H9 (cell line): ENCODE measurements at regions not wholly inside any gene's neighbourhood (a gene's known extent, or its start where the extent isn't known, plus 50 kb on each side); places are given as distances from the start of the nearest gene placed in this dataset.

Experiments
- DNase-seq: peaks from one replicate; pipeline ENCODE4 v3.0.0-alpha.2; 2017
- H2AFZ ChIP-seq: one replicate; pipeline ENCODE4 v1.6.1; 2013; ENCODE audit warnings: mild to moderate bottlenecking, low read length, control low read depth, moderate library complexity
- H2AK5ac ChIP-seq: 2 replicates; pipeline ENCODE4 v1.6.1; 2013; ENCODE audit warnings: low read length, control low read depth, mixed read lengths; ENCODE audit not compliant: insufficient read length
- H2BK120ac ChIP-seq: one replicate; pipeline ENCODE4 v1.6.1; 2013; ENCODE audit warnings: low read depth, mild to moderate bottlenecking, low read length, control low read depth, inconsistent platforms; ENCODE audit not compliant: poor library complexity, severe bottlenecking
- H2BK12ac ChIP-seq: 2 replicates; pipeline ENCODE4 v1.6.1; 2013; ENCODE audit warnings: low read length, control low read depth, mixed read lengths, low read depth; ENCODE audit not compliant: insufficient read length
- H2BK15ac ChIP-seq: 2 replicates; pipeline ENCODE4 v1.6.1; 2013; ENCODE audit warnings: low read depth, low read length, control low read depth
- H2BK20ac ChIP-seq: one replicate; pipeline ENCODE4 v1.6.1; 2013; ENCODE audit warnings: low read depth, mild to moderate bottlenecking, low read length, control low read depth, inconsistent platforms; ENCODE audit not compliant: poor library complexity, severe bottlenecking
- H2BK5ac ChIP-seq: 2 replicates; pipeline ENCODE4 v1.6.1; 2013; ENCODE audit warnings: low read length, control low read depth, mixed read lengths; ENCODE audit not compliant: insufficient read length
- H3K14ac ChIP-seq: 2 replicates; pipeline ENCODE4 v1.6.1; 2013; ENCODE audit warnings: low read length, control low read depth; ENCODE audit not compliant: insufficient read depth
- H3K18ac ChIP-seq: 2 replicates; pipeline ENCODE4 v1.6.1; 2013; ENCODE audit warnings: low read depth, mild to moderate bottlenecking, mixed read lengths, low read length, control low read depth; ENCODE audit not compliant: insufficient read length
- H3K23ac ChIP-seq: 2 replicates; pipeline ENCODE4 v1.6.1; 2013; ENCODE audit warnings: low read length, control low read depth, mixed read lengths, low read depth; ENCODE audit not compliant: insufficient read length
- H3K23me2 ChIP-seq: 2 replicates; pipeline ENCODE4 v1.6.1; 2013; ENCODE audit warnings: low read depth, mild to moderate bottlenecking, mixed read lengths, low read length, control low read depth; ENCODE audit not compliant: insufficient read length, poor library complexity, severe bottlenecking
- H3K27ac ChIP-seq: 2 replicates; pipeline ENCODE4 v1.5.1; 2013; ENCODE audit warnings: low read length, control low read depth, mixed read lengths, low read depth; ENCODE audit not compliant: insufficient read length
- H3K27me3 ChIP-seq: 2 replicates; pipeline ENCODE4 v1.6.1; 2013; ENCODE audit warnings: low read length, control low read depth, inconsistent platforms; ENCODE audit not compliant: insufficient read depth
- H3K4ac ChIP-seq: 2 replicates; pipeline ENCODE4 v1.6.1; 2013; ENCODE audit warnings: low read depth, mild to moderate bottlenecking, control low read depth, inconsistent platforms, low read length, moderate library complexity
- H3K4me1 ChIP-seq: 2 replicates; pipeline ENCODE4 v1.6.1; 2013; ENCODE audit warnings: low read length, control low read depth, inconsistent platforms; ENCODE audit not compliant: insufficient read depth
- H3K4me2 ChIP-seq: 2 replicates; pipeline ENCODE4 v1.6.1; 2013; ENCODE audit warnings: low read length, control low read depth, mixed read lengths; ENCODE audit not compliant: insufficient read length, insufficient read depth
- H3K56ac ChIP-seq: 2 replicates; pipeline ENCODE4 v1.6.1; 2013; ENCODE audit warnings: low read depth, mild to moderate bottlenecking, mixed read lengths, low read length, control low read depth; ENCODE audit not compliant: insufficient read length
- H3K79me1 ChIP-seq: 2 replicates; pipeline ENCODE4 v1.6.1; 2013; ENCODE audit warnings: low read depth, mild to moderate bottlenecking, moderate library complexity, low read length, control low read depth, inconsistent platforms; ENCODE audit not compliant: insufficient read depth, poor library complexity, severe bottlenecking
- H3K79me2 ChIP-seq: 2 replicates; pipeline ENCODE4 v1.6.1; 2013; ENCODE audit warnings: low read length, control low read depth, inconsistent platforms; ENCODE audit not compliant: insufficient read depth
- H3K9ac ChIP-seq: 2 replicates; pipeline ENCODE4 v1.6.1; 2013; ENCODE audit warnings: low read length, control low read depth, mixed read lengths; ENCODE audit not compliant: insufficient read length; ENCODE audit errors: extremely low read depth
- H3K9me3 ChIP-seq: one replicate; pipeline ENCODE4 v1.6.1; 2013; ENCODE audit warnings: low read depth, low read length, inconsistent platforms; ENCODE audit not compliant: control insufficient read depth
- H3T11ph ChIP-seq: one replicate; pipeline ENCODE4 v1.6.1; 2013; ENCODE audit warnings: mild to moderate bottlenecking, low read length, control low read depth, inconsistent platforms
- H4K20me1 ChIP-seq: one replicate; pipeline ENCODE4 v1.6.1; 2013; ENCODE audit not compliant: control insufficient read depth, insufficient read length, insufficient read depth
- H4K5ac ChIP-seq: 2 replicates; pipeline ENCODE4 v1.6.1; 2013; ENCODE audit warnings: low read depth, mild to moderate bottlenecking, mixed read lengths, low read length, control low read depth; ENCODE audit not compliant: insufficient read length
- H4K8ac ChIP-seq: replicated peaks from 2 replicates; pipeline ENCODE4 v1.6.1; 2013; ENCODE audit warnings: low read length, control low read depth, mixed read lengths, low read depth; ENCODE audit not compliant: insufficient read length
- H4K91ac ChIP-seq: 2 replicates; pipeline ENCODE4 v1.6.1; 2013; ENCODE audit warnings: low read depth, mild to moderate bottlenecking, moderate library complexity, mixed read lengths, low read length, control low read depth; ENCODE audit not compliant: insufficient read length
- H3K27ac Mint-ChIP-seq, 3 experiments: 2 replicates in 2 of 3; 3 replicates in 1 of 3; pipeline ENCODE4 v1.8.0; 2020 to 2021; ENCODE audit warnings: mixed read lengths in 3 of 3, mild to moderate bottlenecking in 1 of 3, moderate library complexity in 1 of 3
- H3K27me3 Mint-ChIP-seq: 2 replicates; pipeline ENCODE4 v1.8.0; 2021; ENCODE audit warnings: low read depth, mild to moderate bottlenecking, moderate library complexity, mixed read lengths
- H3K36me3 Mint-ChIP-seq, 3 experiments: 2 replicates in 2 of 3; 3 replicates in 1 of 3; pipeline ENCODE4 v1.8.0; 2020 to 2021; ENCODE audit warnings: low read depth in 3 of 3, mixed read lengths in 3 of 3; ENCODE audit not compliant: insufficient read depth in 1 of 3
- H3K4me1 Mint-ChIP-seq, 2 experiments: 2 replicates each; pipeline ENCODE4 v1.8.0; 2020; ENCODE audit warnings: mixed read lengths in 2 of 2
- H3K4me3 Mint-ChIP-seq, 2 experiments: 2 replicates in 1 of 2; 3 replicates in 1 of 2; pipeline ENCODE4 v1.8.0; 2020 to 2021; ENCODE audit warnings: mild to moderate bottlenecking in 2 of 2, mixed read lengths in 2 of 2, moderate library complexity in 1 of 2
- H3K9me3 Mint-ChIP-seq, 2 experiments: 2 replicates in 1 of 2; 3 replicates in 1 of 2; pipeline ENCODE4 v1.8.0; 2020; ENCODE audit warnings: mild to moderate bottlenecking in 2 of 2, mixed read lengths in 2 of 2, moderate library complexity in 1 of 2
- WGBS: extraction: QIAGEN DNeasy Blood & Tissue Kit; methylation state at CpG from one replicate; pipeline ENCODE4 v1.1.7; 2013; ENCODE audit warnings: missing lambda C conversion rate, low lambda C conversion rate, mixed read lengths; ENCODE audit not compliant: insufficient read length; ENCODE audit errors: extremely low coverage; 5-methylcytosine and 5-hydroxymethylcytosine counted together
- TF ChIP-seq, protein P1 (sequence below): fragments of 200-600 bp; sonication (generic); conservative IDR thresholded peaks from 3 replicates; pipeline ENCODE4 v1.8.0; 2021; ENCODE audit warnings: antibody characterized with exemption, mild to moderate bottlenecking

GRCh38 chr6:141395443-141396008 is 737.2 kb upstream of the GJE1 start:
- H3K4ac ChIP-seq, result no peak overlapping the region
- no peak overlapping the region for H4K8ac ChIP-seq
- Mint-ChIP-seq H3K4me3 (no peak overlapping the region), H3K27ac (no peak overlapping the region), H3K36me3 (peaks cover 6 to 16% (median 7%) of the 10 kb centered on the region in 3 experiments; a peak in 6 of 7 replicates), H3K27me3 (no peaks in the 10 kb centered on the region), H3K4me1 (peaks cover 6 to 13% of the 10 kb centered on the region in 2 experiments), H3K9me3 (peaks cover 0 to 11% of the 10 kb centered on the region in 2 experiments; a peak in 4 of 5 replicates)
- no CpG with 5 or more reads among the region's 9 CpGs for WGBS
- H3K9ac ChIP-seq, result no peak overlapping the region
- H3K79me2 ChIP-seq, result no peaks in the 10 kb centered on the region
- H3K23ac ChIP-seq, result no peak overlapping the region
- H4K5ac ChIP-seq, result no peak overlapping the region
- no peak overlapping the region for H3K18ac ChIP-seq
- H4K20me1 ChIP-seq, result no peaks in the 10 kb centered on the region
- H3K4me2 ChIP-seq, result no peak overlapping the region
- H3K27me3 ChIP-seq, result no peaks in the 10 kb centered on the region
- H3T11ph ChIP-seq, result no peak overlapping the region
- no peak overlapping the region for H2BK120ac ChIP-seq
- no peaks in the 10 kb centered on the region for H3K23me2 ChIP-seq
- no peak overlapping the region for H2BK5ac ChIP-seq
- no peaks in the 10 kb centered on the region for H3K9me3 ChIP-seq
- no peaks in the 10 kb centered on the region for H3K79me1 ChIP-seq
- H3K56ac ChIP-seq, result no peak overlapping the region
- no peak overlapping the region for H4K91ac ChIP-seq
- H2BK12ac ChIP-seq, result no peak overlapping the region
- no peaks in the 10 kb centered on the region for H3K4me1 ChIP-seq
- no peak overlapping the region for H3K14ac ChIP-seq
- H2AK5ac ChIP-seq, result no peak overlapping the region
- no peak overlapping the region for H2AFZ ChIP-seq
- H2BK20ac ChIP-seq, result no peak overlapping the region
- DNase-seq, result no peak
- TF ChIP-seq, protein P1, sequence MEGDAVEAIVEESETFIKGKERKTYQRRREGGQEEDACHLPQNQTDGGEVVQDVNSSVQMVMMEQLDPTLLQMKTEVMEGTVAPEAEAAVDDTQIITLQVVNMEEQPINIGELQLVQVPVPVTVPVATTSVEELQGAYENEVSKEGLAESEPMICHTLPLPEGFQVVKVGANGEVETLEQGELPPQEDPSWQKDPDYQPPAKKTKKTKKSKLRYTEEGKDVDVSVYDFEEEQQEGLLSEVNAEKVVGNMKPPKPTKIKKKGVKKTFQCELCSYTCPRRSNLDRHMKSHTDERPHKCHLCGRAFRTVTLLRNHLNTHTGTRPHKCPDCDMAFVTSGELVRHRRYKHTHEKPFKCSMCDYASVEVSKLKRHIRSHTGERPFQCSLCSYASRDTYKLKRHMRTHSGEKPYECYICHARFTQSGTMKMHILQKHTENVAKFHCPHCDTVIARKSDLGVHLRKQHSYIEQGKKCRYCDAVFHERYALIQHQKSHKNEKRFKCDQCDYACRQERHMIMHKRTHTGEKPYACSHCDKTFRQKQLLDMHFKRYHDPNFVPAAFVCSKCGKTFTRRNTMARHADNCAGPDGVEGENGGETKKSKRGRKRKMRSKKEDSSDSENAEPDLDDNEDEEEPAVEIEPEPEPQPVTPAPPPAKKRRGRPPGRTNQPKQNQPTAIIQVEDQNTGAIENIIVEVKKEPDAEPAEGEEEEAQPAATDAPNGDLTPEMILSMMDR, result no peak
- no peak overlapping the region for H2BK15ac ChIP-seq
- no peak overlapping the region for H3K27ac ChIP-seq
